SK-N-SH treated with all-trans-retinoic acid at 6 μM for 48 hours (cell line): ENCODE measurements at regions not wholly inside any gene's neighbourhood (a gene's known extent, or its start where the extent isn't known, plus 50 kb on each side); places are given as distances from the start of the nearest gene placed in this dataset.

ENCODE experiments used
- ATAC-seq: fragments of 200-7000 bp; cut with Tn5 transposase; 3 replicates; pipeline ENCODE4 v1.9.1; 2020; ENCODE audit warnings: mild to moderate bottlenecking, moderate library complexity
- ARNTL ChIP-seq: fragments of 450-650 bp; formaldehyde crosslinking; IDR thresholded peaks from 2 replicates; pipeline ENCODE4 v1.5.0; 2020; ENCODE audit warnings: low read depth, mild to moderate bottlenecking, moderate library complexity, borderline replicate concordance
- BACH2 ChIP-seq: fragments of 250-450 bp; sonication (Bioruptor Pico); IDR thresholded peaks from 2 replicates; pipeline ENCODE4 v1.9.0; 2021; ENCODE audit warnings: mild to moderate bottlenecking, borderline replicate concordance
- CREB5 ChIP-seq: fragments of 250-450 bp; sonication (Bioruptor Pico); IDR thresholded peaks from 2 replicates; pipeline ENCODE4 v1.5.1; 2020; ENCODE audit warnings: low read depth, mild to moderate bottlenecking, moderate library complexity
- CSDC2 ChIP-seq: fragments of 250-450 bp; sonication (Bioruptor Pico); IDR thresholded peaks from 2 replicates; pipeline ENCODE4 v1.5.0; 2020; ENCODE audit warnings: mild to moderate bottlenecking, moderate library complexity
- ESRRG ChIP-seq: fragments of 250-450 bp; sonication (Bioruptor Pico); IDR thresholded peaks from 2 replicates; pipeline ENCODE4 v1.6.1; 2021; ENCODE audit warnings: mild to moderate bottlenecking
- GLIS3 ChIP-seq: fragments of 250-450 bp; sonication (Bioruptor Pico); IDR thresholded peaks from 2 replicates; pipeline ENCODE4 v1.5.0; 2020; ENCODE audit warnings: mild to moderate bottlenecking, moderate library complexity
- ISL1 ChIP-seq: fragments of 250-450 bp; sonication (Bioruptor Pico); IDR thresholded peaks from 2 replicates; pipeline ENCODE4 v2.1.2; 2022; ENCODE audit warnings: mild to moderate bottlenecking, moderate library complexity
- OSR1 ChIP-seq: fragments of 250-450 bp; sonication (Bioruptor Pico); IDR thresholded peaks from 2 replicates; pipeline ENCODE4 v1.8.0; 2022; ENCODE audit warnings: moderate library complexity, mild to moderate bottlenecking, inconsistent platforms
- POU6F1 ChIP-seq: fragments of 250-450 bp; sonication (Bioruptor Pico); IDR thresholded peaks from 2 replicates; pipeline ENCODE4 v1.8.0; 2021; ENCODE audit warnings: low read depth, mild to moderate bottlenecking, moderate library complexity, borderline replicate concordance
- RARB ChIP-seq: fragments of 250-450 bp; sonication (Bioruptor Pico); IDR thresholded peaks from 2 replicates; pipeline ENCODE4 v1.8.0; 2021; ENCODE audit warnings: mild to moderate bottlenecking, moderate library complexity
- SNAI2 ChIP-seq: fragments of 250-450 bp; sonication (Bioruptor Pico); IDR thresholded peaks from 2 replicates; pipeline ENCODE4 v1.5.0; 2020; ENCODE audit warnings: mild to moderate bottlenecking, moderate library complexity
- TCF4 ChIP-seq: fragments of 250-450 bp; sonication (Bioruptor Pico); IDR thresholded peaks from 2 replicates; pipeline ENCODE4 v1.8.0; 2021; ENCODE audit warnings: mild to moderate bottlenecking, moderate library complexity, borderline replicate concordance
- TOX ChIP-seq: fragments of 250-450 bp; sonication (Bioruptor Pico); IDR thresholded peaks from 2 replicates; pipeline ENCODE4 v1.8.0; 2021; ENCODE audit warnings: mild to moderate bottlenecking, moderate library complexity, borderline replicate concordance
- TSHZ2 ChIP-seq: fragments of 250-450 bp; sonication (Bioruptor Pico); IDR thresholded peaks from 2 replicates; pipeline ENCODE4 v1.5.0; 2020; ENCODE audit warnings: mild to moderate bottlenecking, moderate library complexity
- ZC3H10 ChIP-seq: fragments of 250-450 bp; sonication (Bioruptor Pico); IDR thresholded peaks from 2 replicates; pipeline ENCODE4 v1.5.1; 2021; ENCODE audit warnings: mild to moderate bottlenecking, moderate library complexity
- ZFP3 ChIP-seq: fragments of 250-450 bp; sonication (Bioruptor Pico); IDR thresholded peaks from 2 replicates; pipeline ENCODE4 v1.5.0; 2020; ENCODE audit warnings: mild to moderate bottlenecking, moderate library complexity
- ZFP30 ChIP-seq: fragments of 450-650 bp; formaldehyde crosslinking; IDR thresholded peaks from 2 replicates; pipeline ENCODE4 v1.5.0; 2022; ENCODE audit warnings: mild to moderate bottlenecking, moderate library complexity
- ZNF565 ChIP-seq: fragments of 450-650 bp; formaldehyde crosslinking; conservative IDR thresholded peaks from 2 replicates; pipeline ENCODE4 v1.5.0; 2020; ENCODE audit warnings: low read depth, mild to moderate bottlenecking, moderate library complexity
- ZNF70 ChIP-seq: fragments of 450-650 bp; formaldehyde crosslinking; IDR thresholded peaks from 2 replicates; pipeline ENCODE4 v1.5.0; 2020; ENCODE audit warnings: mild to moderate bottlenecking, moderate library complexity
- ZNF8 ChIP-seq: fragments of 450-650 bp; formaldehyde crosslinking; IDR thresholded peaks from 2 replicates; pipeline ENCODE4 v1.5.0; 2020; ENCODE audit warnings: mild to moderate bottlenecking, moderate library complexity

GRCh38 chr1:65497256-65497830, 76.9 kb downstream of the LEPR start:
- no peak for ATAC-seq
- TF ChIP-seq ZNF8 (CRISPR knock-in tag) (no peak), CREB5 (no peak), ESRRG (CRISPR knock-in tag) (no peak), SNAI2 (CRISPR knock-in tag) (no peak), ZNF565 (no peak), OSR1 (CRISPR knock-in tag) (no peak), ISL1 (no peak), CSDC2 (CRISPR knock-in tag) (no peak), ARNTL (CRISPR knock-in tag) (no peak), TSHZ2 (CRISPR knock-in tag) (no peak), ZFP3 (CRISPR knock-in tag) (no peak), RARB (CRISPR knock-in tag) (no peak), POU6F1 (CRISPR knock-in tag) (no peak), TCF4 (no peak), ZNF70 (CRISPR knock-in tag) (no peak)

- TF ChIP-seq ARNTL (CRISPR knock-in tag) = no peak
- no peak for TF ChIP-seq CSDC2 (CRISPR knock-in tag)
- no peak for TF ChIP-seq ZFP30 (CRISPR knock-in tag)
- no peak for ATAC-seq
Measured at GRCh38 chr1:65503427-65503826, 83.0 kb downstream of the LEPR start.

GRCh38 chr1:65504263-65504662, 83.8 kb downstream of the LEPR start:
- no peak for TF ChIP-seq SNAI2 (CRISPR knock-in tag)
- TF ChIP-seq GLIS3 (CRISPR knock-in tag) = no peak
- TF ChIP-seq, all 23 proteins: peak for 0
- no peak for ATAC-seq

GRCh38 chr1:65505547-65506300, 85.3 kb downstream of the LEPR start:
- TF ChIP-seq CREB5 (no peak), ZFP30 (CRISPR knock-in tag) (no peak), ISL1 (no peak), ZNF8 (CRISPR knock-in tag) (no peak), GLIS3 (CRISPR knock-in tag) (no peak), ESRRG (CRISPR knock-in tag) (no peak), ZNF70 (CRISPR knock-in tag) (no peak), ZC3H10 (CRISPR knock-in tag) (no peak), ZNF565 (no peak)

GRCh38 chr1:65508051-65508450, 87.6 kb downstream of the LEPR start:
- TF ChIP-seq ZNF565 (no peak), CSDC2 (CRISPR knock-in tag) (no peak), BACH2 (CRISPR knock-in tag) (no peak), TOX (CRISPR knock-in tag) (no peak), ZC3H10 (CRISPR knock-in tag) (no peak), ZNF70 (CRISPR knock-in tag) (no peak), POU6F1 (CRISPR knock-in tag) (no peak), OSR1 (CRISPR knock-in tag) (no peak), ZFP30 (CRISPR knock-in tag) (no peak), SNAI2 (CRISPR knock-in tag) (no peak), ISL1 (no peak), CREB5 (no peak)
- ATAC-seq = no peak

More at GRCh38 chr1:65505547-65506300, 85.3 kb downstream of the LEPR start:
- no peak for ATAC-seq
